ENCODE measurements at regions not wholly inside any gene's neighbourhood (a gene's known extent, or its start where the extent isn't known, plus 50 kb on each side); places are given as distances from the start of the nearest gene placed in this dataset.

DNA sequence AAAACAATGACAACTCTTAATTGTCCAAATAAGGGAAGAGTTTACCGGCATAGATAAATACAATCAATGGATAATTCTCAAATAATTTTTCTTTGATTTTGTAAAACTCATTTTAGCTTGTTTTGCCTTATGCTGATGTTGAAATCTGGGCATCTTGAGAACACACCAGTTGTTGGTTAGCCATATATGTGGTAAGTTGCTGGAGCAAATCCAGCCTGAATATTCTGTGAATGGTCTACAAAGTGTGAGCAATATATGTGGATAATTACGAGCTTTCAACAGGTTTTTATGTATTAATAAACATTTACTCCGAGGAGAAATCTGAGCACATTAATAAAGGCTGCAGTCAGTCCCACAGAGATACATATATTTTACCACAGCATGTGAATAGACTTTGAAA lies 423.6 kb downstream of the BCKDHB start:
- Histone ChIP-seq H3K9me3 (no peaks in the 10 kb centered on the region), H3K4me3 (no peak overlapping the region), H3K27me3 (no peaks in the 10 kb centered on the region), H3K27ac (no peak overlapping the region), H3K4me1 (no peaks in the 10 kb centered on the region), H3K36me3 (no peaks in the 10 kb centered on the region)
- intact Hi-C loops (cut with DNase I; ENCODE audit: low total_unique reads) (no loop called here), in situ Hi-C loops (cut with MboI; ENCODE audit: low sequenced_read_pairs in 4 of 4) (no loop called here)
- ATAC-seq (no peak), DNase-seq (no peak)
- TF ChIP-seq, protein P1, sequence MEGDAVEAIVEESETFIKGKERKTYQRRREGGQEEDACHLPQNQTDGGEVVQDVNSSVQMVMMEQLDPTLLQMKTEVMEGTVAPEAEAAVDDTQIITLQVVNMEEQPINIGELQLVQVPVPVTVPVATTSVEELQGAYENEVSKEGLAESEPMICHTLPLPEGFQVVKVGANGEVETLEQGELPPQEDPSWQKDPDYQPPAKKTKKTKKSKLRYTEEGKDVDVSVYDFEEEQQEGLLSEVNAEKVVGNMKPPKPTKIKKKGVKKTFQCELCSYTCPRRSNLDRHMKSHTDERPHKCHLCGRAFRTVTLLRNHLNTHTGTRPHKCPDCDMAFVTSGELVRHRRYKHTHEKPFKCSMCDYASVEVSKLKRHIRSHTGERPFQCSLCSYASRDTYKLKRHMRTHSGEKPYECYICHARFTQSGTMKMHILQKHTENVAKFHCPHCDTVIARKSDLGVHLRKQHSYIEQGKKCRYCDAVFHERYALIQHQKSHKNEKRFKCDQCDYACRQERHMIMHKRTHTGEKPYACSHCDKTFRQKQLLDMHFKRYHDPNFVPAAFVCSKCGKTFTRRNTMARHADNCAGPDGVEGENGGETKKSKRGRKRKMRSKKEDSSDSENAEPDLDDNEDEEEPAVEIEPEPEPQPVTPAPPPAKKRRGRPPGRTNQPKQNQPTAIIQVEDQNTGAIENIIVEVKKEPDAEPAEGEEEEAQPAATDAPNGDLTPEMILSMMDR (IDR thresholded peaks at IDR 0.05 in 4 of 5, conservative IDR thresholded peaks at IDR 0.05 in 1 of 5): no peak
- TF ChIP-seq POLR2A (IDR thresholded peaks at IDR 0.05): no peak

DNA sequence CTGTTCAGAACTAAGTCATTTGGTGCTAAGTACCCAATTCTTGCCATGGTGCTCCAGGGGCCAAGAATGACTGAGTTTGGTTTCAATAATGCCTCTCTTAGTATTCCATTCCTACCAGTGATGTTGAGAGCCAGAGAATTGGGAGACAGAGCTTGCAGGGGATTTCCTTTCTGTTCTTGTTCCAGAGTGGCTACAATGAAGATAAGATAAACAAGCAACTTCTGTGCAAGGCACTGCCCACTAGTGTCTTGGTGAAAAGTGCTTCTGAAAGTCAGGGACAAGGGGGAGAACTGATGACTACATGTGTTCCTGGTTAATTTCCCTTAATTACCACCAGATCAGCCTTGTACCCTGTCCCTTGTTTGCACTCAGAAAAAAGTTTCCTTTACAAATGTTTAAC lies 421.6 kb downstream of the BCKDHB start:
- H3K4me1 ChIP-seq: peaks cover 2 to 4% of the 10 kb centered on the region in 2 donors
- intact Hi-C loops (cut with DNase I; ENCODE audit: low total_unique reads): no loop called here
- ATAC-seq: no peak
- no peak overlapping the region for H3K27ac ChIP-seq
- H3K27me3 ChIP-seq: no peaks in the 10 kb centered on the region
- no peak for DNase-seq
- no peak overlapping the region for H3K4me3 ChIP-seq
- in situ Hi-C loops (cut with MboI; ENCODE audit: low sequenced_read_pairs in 4 of 4): no loop called here
- TF ChIP-seq, protein P1 (IDR thresholded peaks at IDR 0.05 in 4 of 5, conservative IDR thresholded peaks at IDR 0.05 in 1 of 5): no peak
- no peak for TF ChIP-seq POLR2A (IDR thresholded peaks at IDR 0.05)
- H3K36me3 ChIP-seq: no peaks in the 10 kb centered on the region
- H3K9me3 ChIP-seq: no peaks in the 10 kb centered on the region

DNA sequence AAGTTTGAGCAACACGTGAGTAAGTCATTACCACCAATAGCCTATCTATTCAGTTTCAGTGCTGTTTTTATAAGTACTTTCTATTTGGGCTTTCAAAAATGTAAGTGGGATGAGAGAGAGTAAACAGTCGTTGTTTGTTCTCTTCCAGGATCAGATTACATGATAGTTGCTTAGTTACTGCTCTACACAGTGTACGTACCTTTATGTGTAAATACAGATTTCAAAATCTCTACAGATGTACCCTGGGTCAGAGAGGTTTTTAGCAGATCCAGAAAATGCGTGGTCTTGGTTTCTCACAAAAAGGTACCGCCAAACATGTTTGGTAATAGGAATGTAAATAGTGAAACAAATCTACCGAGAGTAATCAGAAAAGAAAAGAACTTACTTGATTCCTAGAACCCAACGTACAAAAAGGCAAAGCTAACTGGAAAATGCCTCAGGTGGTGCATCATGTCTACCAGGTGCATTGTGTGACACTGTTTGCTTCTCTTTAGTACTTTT lies 421.1 kb downstream of the BCKDHB start:
- in situ Hi-C loops (cut with MboI; ENCODE audit: low sequenced_read_pairs in 4 of 4) (no loop called here), intact Hi-C loops (cut with DNase I; ENCODE audit: low total_unique reads) (no loop called here)
- DNase-seq (no peak), ATAC-seq (no peak)
- TF ChIP-seq POLR2A (IDR thresholded peaks at IDR 0.05): no peak
- TF ChIP-seq, protein P1 (IDR thresholded peaks at IDR 0.05 in 4 of 5, conservative IDR thresholded peaks at IDR 0.05 in 1 of 5): no peak
- no peaks in the 10 kb centered on the region for H3K27me3 ChIP-seq
- no peak overlapping the region for H3K27ac ChIP-seq
- H3K4me3 ChIP-seq: no peak overlapping the region
- peaks cover 4 to 7% of the 10 kb centered on the region in 2 donors for H3K4me1 ChIP-seq
- no peaks in the 10 kb centered on the region for H3K36me3 ChIP-seq
- no peaks in the 10 kb centered on the region for H3K9me3 ChIP-seq

DNA sequence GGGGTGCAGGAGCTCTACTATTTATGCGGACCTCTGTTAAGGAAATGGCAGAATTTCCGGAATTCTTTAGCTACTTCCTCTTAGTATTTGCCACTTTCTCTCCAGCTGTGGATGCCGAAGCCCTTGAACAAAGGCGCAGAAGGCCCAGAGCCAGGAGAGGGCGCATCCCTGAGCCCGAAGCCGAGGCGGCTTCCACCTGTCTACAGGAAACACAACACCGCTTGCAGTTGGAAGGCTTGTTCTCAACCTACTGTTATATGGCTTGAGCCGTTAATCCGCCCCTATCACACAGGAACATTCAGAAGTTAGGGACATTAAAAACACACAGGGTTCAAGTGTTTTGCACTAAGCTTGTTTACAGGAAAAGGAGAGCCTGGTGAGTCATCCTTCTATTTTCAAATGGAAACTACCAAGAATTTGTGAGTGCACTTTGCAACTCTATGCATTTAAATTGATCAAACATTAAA lies 417.1 kb downstream of the BCKDHB start:
- Histone ChIP-seq H3K27me3 (no peaks in the 10 kb centered on the region), H3K4me3 (peak overlapping the region in 2 of 4 donors; percentile 12 to 33), H3K36me3 (no peaks in the 10 kb centered on the region), H3K4me1 (peaks cover 4 to 7% of the 10 kb centered on the region in 2 donors), H3K9me3 (no peaks in the 10 kb centered on the region), H3K27ac (peak overlapping the region in 2 of 4 donors; percentile 2 to 59)
- ATAC-seq (peak in 1 of 2 donors; percentile 86), DNase-seq (peak in 1 of 2 donors; percentile 16)
- in situ Hi-C loops (cut with MboI; ENCODE audit: low sequenced_read_pairs in 4 of 4) (no loop called here), intact Hi-C loops (cut with DNase I; ENCODE audit: low total_unique reads) (no loop called here)
- TF ChIP-seq, protein P1 (IDR thresholded peaks at IDR 0.05 in 4 of 5, conservative IDR thresholded peaks at IDR 0.05 in 1 of 5): peak in 1 of 5 experiments; percentile 37
- TF ChIP-seq POLR2A (IDR thresholded peaks at IDR 0.05): no peak

DNA sequence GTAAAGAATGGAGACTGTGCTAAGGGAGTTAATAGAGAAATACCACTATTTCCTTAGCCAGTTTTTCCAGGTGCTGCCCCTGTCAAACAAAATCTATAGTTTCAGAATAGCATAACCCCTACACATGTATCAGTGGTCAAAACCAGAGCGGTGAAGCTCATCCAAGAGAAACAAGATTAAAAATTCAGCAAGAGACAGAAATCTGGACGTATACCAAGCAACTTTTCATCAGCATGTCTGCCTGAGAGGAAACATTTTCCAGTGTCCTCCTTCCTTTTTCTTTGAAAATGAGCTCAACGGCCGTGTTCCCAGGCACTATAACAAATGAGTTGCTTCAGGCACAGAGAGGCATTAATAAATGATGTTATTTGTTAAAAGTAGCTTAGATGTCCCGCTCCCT lies 416.5 kb downstream of the BCKDHB start:
- no peak for TF ChIP-seq POLR2A (IDR thresholded peaks at IDR 0.05)
- TF ChIP-seq, protein P1 (IDR thresholded peaks at IDR 0.05 in 4 of 5, conservative IDR thresholded peaks at IDR 0.05 in 1 of 5): no peak
- H3K4me1 ChIP-seq: peaks cover 4 to 7% of the 10 kb centered on the region in 2 donors
- no peaks in the 10 kb centered on the region for H3K9me3 ChIP-seq
- DNase-seq (no peak), ATAC-seq (no peak)
- peak overlapping the region in 1 of 4 donors; percentile 59 for H3K27ac ChIP-seq
- no peaks in the 10 kb centered on the region for H3K27me3 ChIP-seq
- H3K4me3 ChIP-seq: peak overlapping the region in 2 of 4 donors; percentile 12 to 33
- intact Hi-C loops (cut with DNase I; ENCODE audit: low total_unique reads) (no loop called here), in situ Hi-C loops (cut with MboI; ENCODE audit: low sequenced_read_pairs in 4 of 4) (no loop called here)
- no peaks in the 10 kb centered on the region for H3K36me3 ChIP-seq

Data from gastrocnemius medialis (tissue), 4 donors.